Lung (tissue), 11 donors: ENCODE measurements at regions not wholly inside any gene's neighbourhood (a gene's known extent, or its start where the extent isn't known, plus 50 kb on each side); places are given as distances from the start of the nearest gene placed in this dataset.

Experiments
- ATAC-seq: fragments of 200-7000 bp; cut with Tn5 transposase; one replicate; pipeline ENCODE4 v1.9.1; 2020; ENCODE audit warnings: moderate number of reproducible peaks; ENCODE audit not compliant: insufficient read depth, low FRiP score
- DNase-seq, 3 donors: peaks; one replicate each; pipeline ENCODE4 v3.0.0-alpha.2; 2013 to 2017
- H3K27ac ChIP-seq, 2 donors: one replicate each; pipeline ENCODE4 v1.5.1; 2013; ENCODE audit warnings: mild to moderate bottlenecking in 2 of 2, moderate library complexity in 2 of 2, control low read depth in 1 of 2, inconsistent platforms in 1 of 2, low read depth in 1 of 2, low read length in 1 of 2
- H3K27me3 ChIP-seq, 3 donors: one replicate each; pipeline ENCODE4 v1.5.1; 2013; ENCODE audit warnings: low read length in 2 of 3; ENCODE audit not compliant: control insufficient read depth in 3 of 3, insufficient read depth in 3 of 3
- H3K36me3 ChIP-seq, 4 donors: one replicate each; pipeline ENCODE4 v1.5.1; 2013; ENCODE audit warnings: low read length in 4 of 4, mild to moderate bottlenecking in 1 of 4, moderate library complexity in 1 of 4; ENCODE audit not compliant: control insufficient read depth in 4 of 4, insufficient read depth in 4 of 4
- H3K4me1 ChIP-seq, 5 donors: one replicate each; pipeline ENCODE4 v1.5.1; 2013; ENCODE audit warnings: low read length in 5 of 5, mild to moderate bottlenecking in 2 of 5, moderate library complexity in 1 of 5; ENCODE audit not compliant: control insufficient read depth in 5 of 5, insufficient read depth in 5 of 5
- H3K4me3 ChIP-seq: one replicate; pipeline ENCODE4 v1.5.1; 2013; ENCODE audit warnings: mild to moderate bottlenecking, control low read depth, moderate library complexity
- H3K9ac ChIP-seq, 2 donors: one replicate each; pipeline ENCODE4 v1.5.1; 2013; ENCODE audit warnings: low read length in 2 of 2, control low read depth in 1 of 2; ENCODE audit not compliant: insufficient read depth in 1 of 2
- H3K9me3 ChIP-seq, 4 donors: one replicate each; pipeline ENCODE4 v1.5.1; 2013; ENCODE audit warnings: low read length in 3 of 4, mild to moderate bottlenecking in 1 of 4, moderate library complexity in 1 of 4; ENCODE audit not compliant: control insufficient read depth in 4 of 4, insufficient read depth in 3 of 4
- CTCF ChIP-seq: IDR thresholded peaks from 2 replicates; pipeline ENCODE4 v1.5.1; 2012; ENCODE audit warnings: mild to moderate bottlenecking; ENCODE audit errors: control extremely low read depth, extremely low read depth
- WGBS, 2 donors: extraction: QIAGEN DNeasy Blood & Tissue Kit; methylation state at CpG; one replicate each; pipeline ENCODE4 v1.1.7; 2013; 5-methylcytosine and 5-hydroxymethylcytosine counted together
- donor health status: control.
- donor health status: control.
- donor health status: Bipolar disorder and iron deficiency.
- donor health status: healthy.
- donor health status: DM: yes; HTN: yes; CAD: no.

GRCh38 chr4:188305690-188306089 is 166.4 kb downstream of the TRIML1 start:
- Histone ChIP-seq H3K27ac (no peak overlapping the region), H3K4me1 (no peaks in the 10 kb centered on the region), H3K9ac (no peak overlapping the region), H3K9me3 (peaks cover 0 to 5% (median 0%) of the 10 kb centered on the region in 4 donors), H3K36me3 (no peaks in the 10 kb centered on the region), H3K27me3 (no peaks in the 10 kb centered on the region), H3K4me3 (no peak overlapping the region)
- no peak for DNase-seq
- WGBS, 2 donors: 77 to 87% methylated on average over 2 of the region's 2 CpGs
- TF ChIP-seq CTCF: no peak
- no peak for ATAC-seq

GRCh38 chr4:188307591-188307990 is 168.3 kb downstream of the TRIML1 start:
- H3K27ac ChIP-seq: no peak overlapping the region
- H3K27me3 ChIP-seq: no peaks in the 10 kb centered on the region
- H3K36me3 ChIP-seq: no peaks in the 10 kb centered on the region
- ATAC-seq (no peak), DNase-seq (no peak)
- WGBS, 2 donors: 79 to 89% methylated on average over 4 of the region's 4 CpGs
- no peak overlapping the region for H3K9ac ChIP-seq
- no peak overlapping the region for H3K4me3 ChIP-seq
- TF ChIP-seq CTCF: no peak
- no peaks in the 10 kb centered on the region for H3K4me1 ChIP-seq
- peaks cover 0 to 1% (median 0%) of the 10 kb centered on the region in 4 donors for H3K9me3 ChIP-seq

GRCh38 chr4:188308142-188308541 is 168.9 kb downstream of the TRIML1 start:
- 85 to 90% methylated on average over 6 of the region's 6 CpGs for WGBS, 2 donors
- DNase-seq (no peak), ATAC-seq (no peak)
- Histone ChIP-seq H3K36me3 (no peaks in the 10 kb centered on the region), H3K27ac (no peak overlapping the region), H3K4me1 (no peaks in the 10 kb centered on the region), H3K27me3 (no peaks in the 10 kb centered on the region), H3K4me3 (no peak overlapping the region), H3K9ac (no peak overlapping the region), H3K9me3 (peaks cover 0 to 1% (median 0%) of the 10 kb centered on the region in 4 donors)
- TF ChIP-seq CTCF: no peak

GRCh38 chr4:188316391-188316790 is 177.2 kb downstream of the TRIML1 start:
- WGBS, 2 donors: 93 to 95% methylated on average over 2 of the region's 2 CpGs
- peaks cover 0 to 1% (median 0%) of the 10 kb centered on the region in 4 donors for H3K9me3 ChIP-seq
- no peak for ATAC-seq
- H3K4me1 ChIP-seq: no peaks in the 10 kb centered on the region
- H3K27ac ChIP-seq: no peak overlapping the region
- no peaks in the 10 kb centered on the region for H3K27me3 ChIP-seq
- no peak overlapping the region for H3K4me3 ChIP-seq
- no peak overlapping the region for H3K9ac ChIP-seq
- no peak for TF ChIP-seq CTCF
- no peaks in the 10 kb centered on the region for H3K36me3 ChIP-seq
- no peak for DNase-seq
